AG09319 (cell line): ENCODE measurements at regions not wholly inside any gene's neighbourhood (a gene's known extent, or its start where the extent isn't known, plus 50 kb on each side); places are given as distances from the start of the nearest gene placed in this dataset.

Source experiments
- DNase-seq: peaks from one replicate; pipeline ENCODE4 v3.0.0-alpha.2; 2010; ENCODE audit warnings: low read depth; ENCODE audit errors: extremely low read depth
- TF ChIP-seq, protein P1 (sequence below): IDR thresholded peaks from 2 replicates; pipeline ENCODE4 v1.5.1; 2011; ENCODE audit warnings: low read depth, mild to moderate bottlenecking, inconsistent platforms, low read length, moderate library complexity

DNA sequence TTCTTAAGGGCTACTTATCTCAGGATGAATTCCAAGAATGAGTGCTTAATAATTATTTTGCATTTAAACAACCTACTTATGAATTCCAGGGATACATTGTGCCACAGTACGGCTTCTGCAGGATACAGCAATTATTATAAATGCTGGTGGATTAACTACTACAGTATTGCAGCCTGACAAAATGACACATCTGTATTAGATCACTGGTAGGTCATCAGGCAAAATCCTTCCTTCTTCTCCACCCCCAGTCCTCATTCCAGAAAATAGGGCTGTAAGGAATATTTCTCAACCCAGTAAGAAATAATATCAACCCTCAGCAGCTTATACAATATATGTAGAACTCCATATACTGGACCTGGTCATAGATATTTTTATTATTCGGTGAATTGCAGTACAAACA is 79.3 kb upstream of the RORA start:
- no peak for DNase-seq
- TF ChIP-seq, protein P1, sequence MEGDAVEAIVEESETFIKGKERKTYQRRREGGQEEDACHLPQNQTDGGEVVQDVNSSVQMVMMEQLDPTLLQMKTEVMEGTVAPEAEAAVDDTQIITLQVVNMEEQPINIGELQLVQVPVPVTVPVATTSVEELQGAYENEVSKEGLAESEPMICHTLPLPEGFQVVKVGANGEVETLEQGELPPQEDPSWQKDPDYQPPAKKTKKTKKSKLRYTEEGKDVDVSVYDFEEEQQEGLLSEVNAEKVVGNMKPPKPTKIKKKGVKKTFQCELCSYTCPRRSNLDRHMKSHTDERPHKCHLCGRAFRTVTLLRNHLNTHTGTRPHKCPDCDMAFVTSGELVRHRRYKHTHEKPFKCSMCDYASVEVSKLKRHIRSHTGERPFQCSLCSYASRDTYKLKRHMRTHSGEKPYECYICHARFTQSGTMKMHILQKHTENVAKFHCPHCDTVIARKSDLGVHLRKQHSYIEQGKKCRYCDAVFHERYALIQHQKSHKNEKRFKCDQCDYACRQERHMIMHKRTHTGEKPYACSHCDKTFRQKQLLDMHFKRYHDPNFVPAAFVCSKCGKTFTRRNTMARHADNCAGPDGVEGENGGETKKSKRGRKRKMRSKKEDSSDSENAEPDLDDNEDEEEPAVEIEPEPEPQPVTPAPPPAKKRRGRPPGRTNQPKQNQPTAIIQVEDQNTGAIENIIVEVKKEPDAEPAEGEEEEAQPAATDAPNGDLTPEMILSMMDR = no peak

DNA sequence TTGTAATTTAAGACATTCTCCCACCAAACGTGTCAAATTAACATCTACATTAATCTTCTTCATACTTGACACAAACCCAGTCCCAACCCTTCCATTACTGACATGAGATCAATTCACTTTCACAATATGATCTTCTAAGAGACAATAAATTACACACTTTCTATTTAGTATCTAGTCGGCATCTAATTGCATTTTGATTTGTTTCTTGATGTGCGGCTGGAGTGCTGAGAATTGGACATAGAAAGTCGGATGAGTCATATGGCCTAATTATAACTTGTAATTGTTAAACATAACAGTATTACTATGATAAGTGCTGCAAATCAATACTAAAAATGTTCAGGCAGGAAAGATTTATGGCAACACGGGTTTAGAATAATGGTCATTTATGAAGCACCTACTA is 78.4 kb upstream of the RORA start:
- no peak for DNase-seq
- TF ChIP-seq, protein P1 = no peak

DNA sequence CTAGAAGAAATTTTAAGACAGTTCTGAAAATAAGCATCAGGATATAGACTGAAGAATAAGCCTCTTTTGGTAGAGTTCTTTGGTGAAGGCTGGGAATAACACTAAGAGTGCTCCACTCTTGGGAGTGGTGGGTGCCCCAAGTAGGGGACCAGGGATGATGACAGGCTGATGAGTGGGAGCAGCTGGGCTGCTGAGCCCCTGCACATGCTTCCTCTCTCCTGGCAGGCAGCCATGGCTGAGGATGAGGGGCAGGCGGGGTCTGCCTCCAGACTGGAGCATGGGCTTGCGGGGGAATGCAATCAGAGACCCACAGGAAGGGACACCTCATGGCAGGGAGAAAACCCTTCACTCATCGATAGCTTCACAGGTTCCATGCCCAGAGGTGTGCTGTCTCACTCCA is 72.6 kb upstream of the RORA start:
- TF ChIP-seq, protein P1 = no peak

DNA sequence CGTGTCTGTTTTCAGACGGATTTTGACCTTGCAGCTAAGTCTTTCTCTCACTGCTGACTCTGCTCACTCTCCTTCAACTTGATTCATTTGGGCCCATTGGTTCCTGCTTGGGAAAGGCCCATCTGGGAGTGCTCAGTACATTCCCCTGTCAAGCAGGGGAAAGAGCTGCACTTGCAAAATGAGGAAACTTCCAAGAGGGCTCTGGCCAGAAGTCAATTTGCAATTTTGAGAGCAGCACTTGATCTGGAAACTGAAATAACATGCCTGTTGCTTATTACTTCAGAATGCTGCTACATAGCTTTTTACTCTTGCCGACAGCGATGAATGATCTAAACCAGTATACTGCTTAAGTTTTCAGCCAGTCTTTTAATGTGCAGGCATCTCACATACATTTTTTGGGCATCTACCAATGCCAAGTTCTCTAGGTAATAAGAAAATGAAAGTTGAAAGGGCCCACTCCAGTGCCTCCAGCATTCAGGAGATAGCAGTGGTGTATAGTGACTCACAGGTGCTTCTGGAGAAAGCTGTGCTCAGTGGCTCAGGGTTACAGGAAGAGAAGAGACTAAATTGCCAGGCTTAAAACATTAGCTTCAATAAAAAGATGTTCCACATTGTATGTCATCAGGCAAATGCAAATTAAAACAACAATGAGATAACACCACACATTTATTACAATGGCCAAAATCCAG is 70.1 kb upstream of the RORA start:
- DNase-seq = no peak
- TF ChIP-seq, protein P1 = no peak

More for the DNA sequence above, 72.6 kb upstream of the RORA start:
- DNase-seq = no peak

DNA sequence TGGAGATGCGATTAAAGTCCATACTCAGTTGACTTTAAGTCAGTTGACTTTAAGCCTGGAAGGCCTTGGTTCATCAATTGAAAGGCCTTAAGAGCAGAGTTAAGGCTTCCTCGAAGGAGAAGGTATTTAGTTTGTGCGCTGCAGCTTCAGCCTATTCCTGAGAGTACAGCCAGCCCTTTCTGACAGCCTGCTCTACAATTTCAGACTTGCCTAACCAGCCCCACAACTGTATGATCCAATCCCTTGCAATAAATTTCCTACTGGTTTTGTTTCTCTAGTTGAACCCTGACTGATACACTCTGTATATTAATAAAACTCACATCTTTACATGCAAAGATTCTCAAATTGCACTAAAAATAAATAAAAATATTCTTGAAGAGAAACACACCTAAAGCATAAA is 66.1 kb upstream of the RORA start:
- TF ChIP-seq, protein P1 = no peak

DNA sequence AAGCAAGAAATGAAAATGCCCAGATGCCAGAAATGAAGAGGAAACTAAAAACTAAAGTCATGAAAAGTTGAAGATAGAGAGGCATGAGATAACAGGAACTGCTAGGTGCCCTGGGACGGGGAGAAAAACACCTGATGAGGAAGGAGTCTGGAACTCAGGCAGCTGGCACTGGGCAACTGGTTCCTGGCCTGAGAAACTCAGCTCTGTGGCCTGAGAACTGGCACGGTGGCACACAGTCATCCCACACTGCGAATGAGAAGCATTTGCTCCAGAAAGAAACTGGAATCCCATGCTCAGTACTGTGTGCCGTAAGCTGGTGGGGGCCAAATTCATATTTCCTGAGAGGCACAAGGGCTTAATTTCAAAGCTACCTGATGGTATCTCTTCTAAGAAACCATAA is 53.6 kb upstream of the RORA start:
- TF ChIP-seq, protein P1 = no peak
- no peak for DNase-seq

More for the DNA sequence above, 66.1 kb upstream of the RORA start:
- DNase-seq = no peak

DNA sequence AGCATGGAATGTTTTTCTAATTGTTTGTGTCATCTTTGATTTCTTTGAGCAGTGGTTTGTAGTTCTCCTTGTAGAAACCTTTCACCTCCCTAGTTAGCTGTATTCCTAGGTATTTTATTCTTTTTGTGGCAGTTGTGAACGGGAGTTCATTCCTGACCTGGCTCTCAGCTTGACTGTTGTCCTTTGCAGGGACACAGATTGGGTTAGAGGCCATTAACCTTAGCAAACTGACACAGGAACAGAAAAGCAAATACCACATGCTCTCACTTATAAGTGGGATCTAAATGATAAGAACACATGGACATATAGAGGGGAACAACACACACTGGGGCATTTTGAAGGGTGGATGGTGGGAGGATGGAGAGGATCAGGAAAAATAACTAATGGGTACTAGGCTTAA is 52.2 kb upstream of the RORA start:
- TF ChIP-seq, protein P1 = no peak
- no peak for DNase-seq
